Activated naive CD4-positive, alpha-beta T cell treated with anti-CD3 and anti-CD28 coated beads, Interleukin-2, amount 50 U/mL, for 72 hours (primary cell): ENCODE measurements at regions not wholly inside any gene's neighbourhood (a gene's known extent, or its start where the extent isn't known, plus 50 kb on each side); places are given as distances from the start of the nearest gene placed in this dataset.

Experiments used
- ATAC-seq, 2 donors: fragments of 150-1000 bp; cut with Tn5 transposase; 2 replicates each; pipeline ENCODE4 v1.10.0; 2021; ENCODE audit warnings: mild to moderate bottlenecking in 2 of 2, moderate library complexity in 2 of 2
- DNase-seq, 2 donors: peaks; one replicate each; pipeline ENCODE4 v3.0.0; 2021 to 2022; ENCODE audit warnings: low spot score in 2 of 2
- H3K27ac Mint-ChIP-seq, 2 donors: one replicate each; pipeline ENCODE4 v1.8.0; 2022; ENCODE audit warnings: mild to moderate bottlenecking in 2 of 2, mixed read lengths in 2 of 2
- H3K36me3 Mint-ChIP-seq, 2 donors: one replicate each; pipeline ENCODE4 v1.8.0; 2022; ENCODE audit warnings: mixed read lengths in 2 of 2
- H3K9me3 Mint-ChIP-seq, 2 donors: one replicate each; pipeline ENCODE4 v1.8.0; 2022; ENCODE audit warnings: mixed read lengths in 2 of 2

- ATAC-seq = no peak
- no peak overlapping the region for H3K27ac Mint-ChIP-seq
- no peak for DNase-seq
- peaks cover 0 to 8% of the 10 kb centered on the region in 2 donors for H3K36me3 Mint-ChIP-seq
- peaks cover 5 to 16% of the 10 kb centered on the region in 2 donors for H3K9me3 Mint-ChIP-seq
These were observed 337.9 kb upstream of the GRM7 start for GRCh38 chr3:6523043-6523442.

GRCh38 chr3:6524479-6524878 lies 336.4 kb upstream of the GRM7 start:
- Mint-ChIP-seq H3K36me3 (peaks cover 0 to under 1% of the 10 kb centered on the region in 2 donors), H3K27ac (no peak overlapping the region), H3K9me3 (peaks cover 0 to 7% of the 10 kb centered on the region in 2 donors)
- DNase-seq (no peak), ATAC-seq (no peak)

- ATAC-seq (no peak), DNase-seq (no peak)
- H3K9me3 Mint-ChIP-seq = peaks cover 0 to 5% of the 10 kb centered on the region in 2 donors
- H3K27ac Mint-ChIP-seq = no peak overlapping the region
- H3K36me3 Mint-ChIP-seq = no peaks in the 10 kb centered on the region
These were observed 334.6 kb upstream of the GRM7 start for GRCh38 chr3:6526321-6526720.

GRCh38 chr3:6526861-6527260 lies 334.1 kb upstream of the GRM7 start:
- Mint-ChIP-seq H3K27ac (no peak overlapping the region), H3K9me3 (peaks cover 0 to 6% of the 10 kb centered on the region in 2 donors), H3K36me3 (no peaks in the 10 kb centered on the region)
- DNase-seq (no peak), ATAC-seq (no peak)

GRCh38 chr3:6528951-6529350 lies 332.0 kb upstream of the GRM7 start:
- H3K36me3 Mint-ChIP-seq = no peaks in the 10 kb centered on the region
- no peak overlapping the region for H3K27ac Mint-ChIP-seq
- ATAC-seq = peak in 1 of 2 donors; percentile 71

GRCh38 chr3:6531153-6531552 lies 329.8 kb upstream of the GRM7 start:
- peaks cover 0 to 6% of the 10 kb centered on the region in 2 donors for H3K9me3 Mint-ChIP-seq
- DNase-seq = no peak
- ATAC-seq = no peak
- no peak overlapping the region for H3K27ac Mint-ChIP-seq
- H3K36me3 Mint-ChIP-seq = no peaks in the 10 kb centered on the region

More at GRCh38 chr3:6528951-6529350, 332.0 kb upstream of the GRM7 start:
- peaks cover 0 to 6% of the 10 kb centered on the region in 2 donors for H3K9me3 Mint-ChIP-seq
- no peak for DNase-seq

- H3K27ac Mint-ChIP-seq = no peak overlapping the region
- ATAC-seq (no peak), DNase-seq (no peak)
- H3K9me3 Mint-ChIP-seq = peaks cover under 1 to 6% of the 10 kb centered on the region in 2 donors
- H3K36me3 Mint-ChIP-seq = no peaks in the 10 kb centered on the region
These were observed 328.8 kb upstream of the GRM7 start for GRCh38 chr3:6532101-6532500.

GRCh38 chr3:6540981-6541380 lies 319.9 kb upstream of the GRM7 start:
- Mint-ChIP-seq H3K36me3 (peaks cover 0 to 16% of the 10 kb centered on the region in 2 donors), H3K9me3 (peaks cover 22 to 32% of the 10 kb centered on the region in 2 donors), H3K27ac (no peak overlapping the region)
- DNase-seq = no peak
- ATAC-seq = no peak

GRCh38 chr3:6542795-6543194 lies 318.1 kb upstream of the GRM7 start:
- Mint-ChIP-seq H3K27ac (no peak overlapping the region), H3K9me3 (peaks cover 16 to 29% of the 10 kb centered on the region in 2 donors), H3K36me3 (peaks cover 0 to 16% of the 10 kb centered on the region in 2 donors)
- DNase-seq (no peak), ATAC-seq (no peak)

GRCh38 chr3:6549296-6549695 lies 311.6 kb upstream of the GRM7 start:
- Mint-ChIP-seq H3K9me3 (peaks cover 0 to 25% of the 10 kb centered on the region in 2 donors), H3K36me3 (no peaks in the 10 kb centered on the region), H3K27ac (no peak overlapping the region)
- ATAC-seq (no peak), DNase-seq (no peak)

- H3K36me3 Mint-ChIP-seq = no peaks in the 10 kb centered on the region
These were observed 309.8 kb upstream of the GRM7 start for GRCh38 chr3:6551165-6551564.

GRCh38 chr3:6560259-6560658 lies 300.7 kb upstream of the GRM7 start:
- Mint-ChIP-seq H3K27ac (no peak overlapping the region), H3K9me3 (peaks cover 8 to 21% of the 10 kb centered on the region in 2 donors), H3K36me3 (no peaks in the 10 kb centered on the region)
- ATAC-seq = no peak
- DNase-seq = no peak

More at GRCh38 chr3:6551165-6551564, 309.8 kb upstream of the GRM7 start:
- H3K27ac Mint-ChIP-seq = no peak overlapping the region
- no peak for DNase-seq
- H3K9me3 Mint-ChIP-seq = peaks cover 7 to 22% of the 10 kb centered on the region in 2 donors
- ATAC-seq = no peak

- no peak for DNase-seq
- no peaks in the 10 kb centered on the region for H3K36me3 Mint-ChIP-seq
- no peak overlapping the region for H3K27ac Mint-ChIP-seq
- no peak for ATAC-seq
- peaks cover 8 to 10% of the 10 kb centered on the region in 2 donors for H3K9me3 Mint-ChIP-seq
These were observed 293.7 kb upstream of the GRM7 start for GRCh38 chr3:6567241-6567640.

GRCh38 chr3:6568999-6569493 lies 291.9 kb upstream of the GRM7 start:
- DNase-seq (no peak), ATAC-seq (no peak)
- Mint-ChIP-seq H3K27ac (no peak overlapping the region), H3K36me3 (no peaks in the 10 kb centered on the region), H3K9me3 (peaks cover 8 to 10% of the 10 kb centered on the region in 2 donors)

- Mint-ChIP-seq H3K9me3 (peaks cover 6 to 10% of the 10 kb centered on the region in 2 donors), H3K27ac (no peak overlapping the region), H3K36me3 (no peaks in the 10 kb centered on the region)
- no peak for ATAC-seq
- no peak for DNase-seq
These were observed 289.5 kb upstream of the GRM7 start for GRCh38 chr3:6571448-6571847.

GRCh38 chr3:6577584-6577983 lies 283.3 kb upstream of the GRM7 start:
- no peak for ATAC-seq
- H3K36me3 Mint-ChIP-seq = no peaks in the 10 kb centered on the region
- no peak overlapping the region for H3K27ac Mint-ChIP-seq
- H3K9me3 Mint-ChIP-seq = peaks cover 3 to 10% of the 10 kb centered on the region in 2 donors
- no peak for DNase-seq

- DNase-seq = no peak
- Mint-ChIP-seq H3K27ac (no peak overlapping the region), H3K36me3 (no peaks in the 10 kb centered on the region), H3K9me3 (peaks cover 3 to 13% of the 10 kb centered on the region in 2 donors)
- no peak for ATAC-seq
These were observed 282.4 kb upstream of the GRM7 start for GRCh38 chr3:6578526-6578925.

- H3K9me3 Mint-ChIP-seq = peaks cover 3 to 13% of the 10 kb centered on the region in 2 donors
- DNase-seq = no peak
- no peak overlapping the region for H3K27ac Mint-ChIP-seq
- ATAC-seq = no peak
- no peaks in the 10 kb centered on the region for H3K36me3 Mint-ChIP-seq
These were observed 280.1 kb upstream of the GRM7 start for GRCh38 chr3:6580808-6581207.
